GM12878 (cell line): ENCODE measurements at regions not wholly inside any gene's neighbourhood (a gene's known extent, or its start where the extent isn't known, plus 50 kb on each side); places are given as distances from the start of the nearest gene placed in this dataset.

Experiments
- ATAC-seq: fragments of 200-7000 bp; cut with Tn5 transposase; 3 replicates; pipeline ENCODE4 v1.9.1; 2020; ENCODE audit warnings: mild to moderate bottlenecking, moderate library complexity
- BruUV-seq: library from RNA; stranded (reverse); fragments of 400-500 nt; replicated peaks from 2 replicates; lab custom pipeline; 2021; lab: Mats Ljungman, UMichigan
- CTCF ChIA-PET: fragments of 300-600 bp; sonication (Branson Sonifier 250); formaldehyde crosslinking; extraction: SDS; loops from one replicate; lab custom pipeline; 2021; ENCODE audit warnings: inconsistent platforms; lab: Yijun Ruan, JAX
- POLR2A ChIA-PET: fragments of 350-600 bp; formaldehyde crosslinking; extraction: SDS; loops from one replicate; lab custom pipeline; 2021; ENCODE audit warnings: inconsistent platforms; lab: Charles Lee
- RAD21 ChIA-PET: fragments of 300-600 bp; sonication (Branson Sonifier 250); formaldehyde crosslinking; loops from one replicate; lab custom pipeline; 2023; ENCODE audit warnings: antibody characterized with exemption; ENCODE audit not compliant: unreplicated experiment; lab: Charles Lee
- SMC1A ChIA-PET: fragments of 300-600 bp; sonication (Branson Sonifier 250); formaldehyde crosslinking; loops from one replicate; lab custom pipeline; 2023; ENCODE audit not compliant: unreplicated experiment, uncharacterized antibody; lab: Charles Lee
- DNase-seq: peaks from one replicate; pipeline ENCODE4 v3.0.0-alpha.2; 2011; ENCODE audit warnings: low read depth, low spot score
- FAIRE-seq: peaks from 3 replicates; lab custom pipeline; 2011; peaks lifted over from hg19 to GRCh38; lab: Jason Lieb, UNC
- H2AFZ ChIP-seq: 2 replicates; pipeline ENCODE4 v1.6.0; 2011; ENCODE audit warnings: low read depth, low read length, control low read depth; ENCODE audit not compliant: control insufficient read depth
- H3K27ac ChIP-seq: 2 replicates; pipeline ENCODE4 v1.5.1; 2011; ENCODE audit warnings: control low read depth; ENCODE audit not compliant: control insufficient read depth, insufficient read depth
- H3K27me3 ChIP-seq, 2 experiments: replicated peaks in 1 of 2; 2 replicates each; pipeline versions ENCODE4 v1.6.0 to v1.6.1; 2011; ENCODE audit warnings: low read length in 1 of 2; ENCODE audit not compliant: control insufficient read depth in 2 of 2, insufficient read depth in 2 of 2
- H3K36me3 ChIP-seq, 2 experiments: 2 replicates each; pipeline ENCODE4 v1.5.1; 2011; ENCODE audit warnings: low read length in 1 of 2; ENCODE audit not compliant: control insufficient read depth in 2 of 2, insufficient read depth in 2 of 2
- H3K4me1 ChIP-seq: 2 replicates; pipeline ENCODE4 v1.6.1; 2011; ENCODE audit warnings: mild to moderate bottlenecking, low read length, moderate library complexity, mixed read lengths; ENCODE audit not compliant: control insufficient read depth, insufficient read depth
- H3K4me2 ChIP-seq: 2 replicates; pipeline ENCODE4 v1.6.0; 2011; ENCODE audit warnings: control low read depth; ENCODE audit not compliant: control insufficient read depth, insufficient read depth
- H3K4me3 ChIP-seq: fragments of 200-600 bp; sonication (generic); 2 replicates; pipeline ENCODE4 v1.5.1; 2016
- H3K79me2 ChIP-seq: 2 replicates; pipeline ENCODE4 v1.6.0; 2011; ENCODE audit warnings: low read length; ENCODE audit not compliant: control insufficient read depth, insufficient read depth
- H3K9ac ChIP-seq: 2 replicates; pipeline ENCODE4 v1.8.0; 2011; ENCODE audit warnings: low read length, control low read depth, mixed read lengths; ENCODE audit not compliant: control insufficient read depth, insufficient read depth
- H3K9me3 ChIP-seq: replicated peaks from 3 replicates; pipeline ENCODE4 v1.5.1; 2011; ENCODE audit warnings: mild to moderate bottlenecking, low read length; ENCODE audit not compliant: control insufficient read depth, insufficient read depth
- H4K20me1 ChIP-seq: 2 replicates; pipeline ENCODE4 v1.6.0; 2011; ENCODE audit not compliant: control insufficient read depth, insufficient read depth
- RAD21 ChIP-seq: IDR thresholded peaks from 2 replicates; pipeline ENCODE4 v1.6.1; 2011; ENCODE audit warnings: mild to moderate bottlenecking, low read depth, low read length, moderate library complexity; ENCODE audit not compliant: insufficient read depth
- SPI1 ChIP-seq: IDR thresholded peaks from 2 replicates; pipeline ENCODE4 v1.6.1; 2011; ENCODE audit warnings: low read depth, mild to moderate bottlenecking, low read length, moderate library complexity, borderline replicate concordance; ENCODE audit not compliant: insufficient read depth
- WGBS: methylation state at CpG from one replicate; pipeline ENCODE4 v1.1.6; 2016; ENCODE audit warnings: low lambda C conversion rate; ENCODE audit not compliant: insufficient replicate concordance, insufficient coverage; ENCODE audit errors: missing lambda C conversion rate; 5-methylcytosine and 5-hydroxymethylcytosine counted together
- in situ Hi-C: fragments of 300-500 bp; cut with MboI; formaldehyde crosslinking; loops from 9 replicates; pipeline ENCODE4 v1.14.3; 2018; ENCODE audit warnings: mixed read lengths
- intact Hi-C: fragments of 100-400 bp; cut with micrococcal nuclease; formaldehyde crosslinking; loops from one replicate; pipeline ENCODE4 v1.14.2; 2022; ENCODE audit not compliant: unreplicated experiment
- TF ChIP-seq, protein P1 (sequence below), 3 experiments: IDR thresholded peaks in 2 of 3; conservative IDR thresholded peaks in 1 of 3; 2 replicates each; pipeline ENCODE4 v1.5.1; 2011; ENCODE audit warnings: low read depth in 3 of 3, low read length in 3 of 3, mild to moderate bottlenecking in 3 of 3, control low read depth in 2 of 3, moderate library complexity in 2 of 3, inconsistent platforms in 1 of 3, mixed read lengths in 1 of 3; ENCODE audit not compliant: control insufficient read depth in 2 of 3, insufficient read depth in 1 of 3; ENCODE audit errors: extremely low read depth in 1 of 3

DNA sequence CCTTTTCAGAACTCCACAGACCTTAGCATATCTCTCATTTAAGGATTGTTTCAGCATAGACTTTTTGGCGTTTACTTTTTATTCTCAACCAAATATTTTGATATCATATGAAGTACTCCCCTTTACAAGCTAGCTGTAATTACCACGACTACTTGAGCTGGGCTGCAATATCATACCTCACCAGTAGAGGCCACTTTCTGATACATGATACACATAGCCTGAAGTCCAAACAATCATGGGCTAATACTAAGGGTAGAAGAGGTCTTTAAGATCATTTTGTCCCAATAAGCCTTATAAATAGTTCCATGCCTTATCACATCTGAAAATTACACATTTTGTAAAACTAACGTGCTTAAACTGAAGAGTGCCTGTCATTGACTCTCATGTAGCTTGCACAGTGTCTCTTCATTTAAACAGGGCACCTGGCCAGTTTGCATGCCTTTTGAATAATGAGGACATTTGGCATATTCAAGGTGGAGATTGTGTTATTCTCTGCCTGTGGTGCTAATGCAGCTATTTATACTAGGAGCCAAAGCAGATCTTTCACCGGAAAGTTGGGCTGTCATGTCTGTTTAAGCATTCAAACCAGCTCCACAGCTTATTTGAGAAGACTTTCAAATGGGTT is 403.7 kb upstream of the ZMIZ1 start:
- Histone ChIP-seq H3K4me2 (no peak overlapping the region), H3K27me3 (no peaks in the 10 kb centered on the region), H3K9ac (no peak overlapping the region), H4K20me1 (no peaks in the 10 kb centered on the region), H3K79me2 (no peaks in the 10 kb centered on the region), H3K9me3 (peaks cover 2% of the 10 kb centered on the region), H3K36me3 (no peaks in the 10 kb centered on the region), H2AFZ (no peak overlapping the region), H3K4me1 (no peaks in the 10 kb centered on the region), H3K27ac (no peak overlapping the region), H3K4me3 (no peak overlapping the region)
- ATAC-seq = no peak
- RAD21 ChIA-PET = interaction anchor here (1.9 kb wide), 1 partner anchor 531 kb away, joined by 4 read pairs; no protein-coding TSS in a partner anchor
- in situ Hi-C loops (no loop called here), intact Hi-C loops (loop anchor here (1.0 kb wide), 1 partner anchor 530 kb away; no protein-coding TSS in a partner anchor)
- FAIRE-seq = no peak
- CTCF ChIA-PET = interaction anchor here (0.6 to 4.7 kb wide), 9 partner anchors 8 to 1221 kb away, joined by 3 to 31 read pairs (median 3); no protein-coding TSS in a partner anchor
- no peak for DNase-seq
- POLR2A ChIA-PET = no interaction called here
- 27% methylated on average over 4 of the region's 4 CpGs for WGBS
- BruUV-seq = no TSS peak
- SMC1A ChIA-PET = interaction anchor here (0.7 to 1.7 kb wide), 4 partner anchors 8 to 619 kb away, joined by 3 to 9 read pairs (median 4); no protein-coding TSS in a partner anchor
- TF ChIP-seq, protein P1, sequence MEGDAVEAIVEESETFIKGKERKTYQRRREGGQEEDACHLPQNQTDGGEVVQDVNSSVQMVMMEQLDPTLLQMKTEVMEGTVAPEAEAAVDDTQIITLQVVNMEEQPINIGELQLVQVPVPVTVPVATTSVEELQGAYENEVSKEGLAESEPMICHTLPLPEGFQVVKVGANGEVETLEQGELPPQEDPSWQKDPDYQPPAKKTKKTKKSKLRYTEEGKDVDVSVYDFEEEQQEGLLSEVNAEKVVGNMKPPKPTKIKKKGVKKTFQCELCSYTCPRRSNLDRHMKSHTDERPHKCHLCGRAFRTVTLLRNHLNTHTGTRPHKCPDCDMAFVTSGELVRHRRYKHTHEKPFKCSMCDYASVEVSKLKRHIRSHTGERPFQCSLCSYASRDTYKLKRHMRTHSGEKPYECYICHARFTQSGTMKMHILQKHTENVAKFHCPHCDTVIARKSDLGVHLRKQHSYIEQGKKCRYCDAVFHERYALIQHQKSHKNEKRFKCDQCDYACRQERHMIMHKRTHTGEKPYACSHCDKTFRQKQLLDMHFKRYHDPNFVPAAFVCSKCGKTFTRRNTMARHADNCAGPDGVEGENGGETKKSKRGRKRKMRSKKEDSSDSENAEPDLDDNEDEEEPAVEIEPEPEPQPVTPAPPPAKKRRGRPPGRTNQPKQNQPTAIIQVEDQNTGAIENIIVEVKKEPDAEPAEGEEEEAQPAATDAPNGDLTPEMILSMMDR (IDR thresholded peaks at IDR 0.05 in 2 of 3, conservative IDR thresholded peaks at IDR 0.05 in 1 of 3; ENCODE audit: control insufficient read depth in 2 of 3, extremely low read depth in 1 of 3, insufficient read depth in 1 of 3, low read depth in 3 of 3, low read length in 3 of 3) = peak; percentile 29 to 58 (median 50); a peak in 4 of 6 replicates
- TF ChIP-seq SPI1 (no peak), RAD21 (peak; percentile 26; the same call in 1 of the 2 replicates)
